Osteoblast (primary cell): ENCODE measurements at regions not wholly inside any gene's neighbourhood (a gene's known extent, or its start where the extent isn't known, plus 50 kb on each side); places are given as distances from the start of the nearest gene placed in this dataset.

Experiments used
- DNase-seq: peaks from one replicate; pipeline ENCODE4 v3.0.0; 2011; ENCODE audit warnings: low spot score, mixed read lengths; ENCODE audit not compliant: insufficient read length; ENCODE audit errors: missing footprints
- H2AFZ ChIP-seq: 2 replicates; pipeline ENCODE4 v1.6.0; 2011; ENCODE audit warnings: mild to moderate bottlenecking, low read length
- H3K27ac ChIP-seq: 2 replicates; pipeline ENCODE4 v1.5.1; 2011; ENCODE audit warnings: mild to moderate bottlenecking, low read depth, low read length, moderate library complexity
- H3K27me3 ChIP-seq: 2 replicates; pipeline ENCODE4 v1.6.0; 2012; ENCODE audit warnings: mild to moderate bottlenecking, control low read depth, inconsistent platforms, low read length, moderate library complexity; ENCODE audit not compliant: insufficient read depth
- H3K36me3 ChIP-seq: 2 replicates; pipeline ENCODE4 v1.5.1; 2011; ENCODE audit warnings: mild to moderate bottlenecking, low read length, control low read depth, moderate library complexity; ENCODE audit not compliant: insufficient read depth
- H3K4me1 ChIP-seq: 2 replicates; pipeline ENCODE4 v1.5.1; 2011; ENCODE audit warnings: mild to moderate bottlenecking, low read length, control low read depth, moderate library complexity; ENCODE audit not compliant: insufficient read depth
- H3K4me2 ChIP-seq: 2 replicates; pipeline ENCODE4 v1.6.0; 2011; ENCODE audit warnings: mild to moderate bottlenecking, low read length; ENCODE audit not compliant: insufficient read depth
- H3K4me3 ChIP-seq: fragments of 200-600 bp; sonication (generic); 3 replicates; pipeline ENCODE4 v1.5.1; 2012; ENCODE audit warnings: mild to moderate bottlenecking, low read length, inconsistent platforms; ENCODE audit not compliant: insufficient read depth
- H3K79me2 ChIP-seq: 2 replicates; pipeline ENCODE4 v1.6.0; 2012; ENCODE audit warnings: mild to moderate bottlenecking, low read length, control low read depth, inconsistent platforms; ENCODE audit not compliant: insufficient read depth
- H3K9me3 ChIP-seq: 2 replicates; pipeline ENCODE4 v1.5.1; 2011; ENCODE audit warnings: low read depth, low read length, control low read depth
- H4K20me1 ChIP-seq: 2 replicates; pipeline ENCODE4 v1.6.0; 2012; ENCODE audit warnings: mild to moderate bottlenecking, low read length, control low read depth; ENCODE audit not compliant: insufficient read depth
- TF ChIP-seq, protein P1 (sequence below): IDR thresholded peaks from 2 replicates; pipeline ENCODE4 v1.5.1; 2011; ENCODE audit warnings: mild to moderate bottlenecking, low read depth, low read length, moderate library complexity; ENCODE audit errors: extremely low read depth

DNA sequence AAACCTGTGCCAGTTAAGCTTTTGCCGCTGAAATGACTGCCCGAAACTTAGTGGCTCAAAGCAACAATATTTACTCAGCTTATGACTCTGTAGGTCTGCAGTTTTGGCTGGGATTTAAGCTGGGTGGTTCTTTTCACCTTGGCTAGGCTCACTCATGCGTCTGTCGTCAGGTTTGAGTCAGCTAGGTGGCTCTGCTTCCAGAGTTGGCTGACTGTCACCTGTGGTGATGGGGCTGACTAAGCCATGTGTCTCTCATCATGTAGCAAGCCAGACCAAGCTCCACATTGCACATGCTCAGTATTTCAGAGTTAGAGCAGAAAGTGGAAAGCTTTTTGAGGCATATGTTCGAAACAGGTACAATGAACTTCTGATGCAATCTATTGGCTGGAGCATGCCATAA is 354.8 kb downstream of the MEIS1 start:
- Histone ChIP-seq H3K27ac (no peak overlapping the region), H3K27me3 (no peaks in the 10 kb centered on the region), H3K4me1 (no peaks in the 10 kb centered on the region), H3K79me2 (no peaks in the 10 kb centered on the region), H2AFZ (no peak overlapping the region), H3K9me3 (no peaks in the 10 kb centered on the region), H3K36me3 (no peaks in the 10 kb centered on the region), H3K4me3 (no peak overlapping the region), H3K4me2 (no peak overlapping the region), H4K20me1 (no peaks in the 10 kb centered on the region)
- DNase-seq, result no peak
- TF ChIP-seq, protein P1, sequence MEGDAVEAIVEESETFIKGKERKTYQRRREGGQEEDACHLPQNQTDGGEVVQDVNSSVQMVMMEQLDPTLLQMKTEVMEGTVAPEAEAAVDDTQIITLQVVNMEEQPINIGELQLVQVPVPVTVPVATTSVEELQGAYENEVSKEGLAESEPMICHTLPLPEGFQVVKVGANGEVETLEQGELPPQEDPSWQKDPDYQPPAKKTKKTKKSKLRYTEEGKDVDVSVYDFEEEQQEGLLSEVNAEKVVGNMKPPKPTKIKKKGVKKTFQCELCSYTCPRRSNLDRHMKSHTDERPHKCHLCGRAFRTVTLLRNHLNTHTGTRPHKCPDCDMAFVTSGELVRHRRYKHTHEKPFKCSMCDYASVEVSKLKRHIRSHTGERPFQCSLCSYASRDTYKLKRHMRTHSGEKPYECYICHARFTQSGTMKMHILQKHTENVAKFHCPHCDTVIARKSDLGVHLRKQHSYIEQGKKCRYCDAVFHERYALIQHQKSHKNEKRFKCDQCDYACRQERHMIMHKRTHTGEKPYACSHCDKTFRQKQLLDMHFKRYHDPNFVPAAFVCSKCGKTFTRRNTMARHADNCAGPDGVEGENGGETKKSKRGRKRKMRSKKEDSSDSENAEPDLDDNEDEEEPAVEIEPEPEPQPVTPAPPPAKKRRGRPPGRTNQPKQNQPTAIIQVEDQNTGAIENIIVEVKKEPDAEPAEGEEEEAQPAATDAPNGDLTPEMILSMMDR, result no peak

DNA sequence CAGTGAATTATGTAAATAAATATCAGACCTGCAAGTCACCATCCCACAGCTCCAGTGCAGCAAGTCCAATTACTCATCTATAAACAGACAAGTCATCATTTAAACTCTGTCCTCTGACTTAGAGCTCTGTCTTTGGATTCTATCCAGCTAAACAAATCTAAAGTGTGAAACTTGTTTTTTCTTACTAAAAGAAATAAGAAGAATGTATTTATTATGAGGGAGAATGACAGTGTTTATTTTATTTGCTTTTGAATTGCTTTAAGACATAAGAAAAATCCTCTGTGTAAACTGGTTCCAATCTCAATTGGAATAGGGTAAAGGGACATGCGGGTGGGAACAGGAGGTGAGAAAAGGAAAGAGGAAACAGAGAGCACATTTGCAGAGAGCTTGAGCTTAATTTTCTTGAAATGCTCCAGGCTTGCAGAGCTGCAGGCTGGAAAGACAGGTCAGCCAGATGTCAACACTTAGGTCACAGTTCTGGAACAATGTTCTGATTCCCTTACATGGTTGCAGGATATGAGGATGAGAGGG is 355.8 kb downstream of the MEIS1 start:
- Histone ChIP-seq H3K4me3 (no peak overlapping the region), H3K27me3 (no peaks in the 10 kb centered on the region), H4K20me1 (no peaks in the 10 kb centered on the region), H3K4me2 (no peak overlapping the region), H3K4me1 (no peaks in the 10 kb centered on the region), H3K36me3 (no peaks in the 10 kb centered on the region), H3K9me3 (no peaks in the 10 kb centered on the region), H2AFZ (no peak overlapping the region), H3K79me2 (no peaks in the 10 kb centered on the region), H3K27ac (no peak overlapping the region)
- no peak for DNase-seq
- TF ChIP-seq, protein P1, result no peak

GRCh38 chr2:66794070-66794469 is 359.1 kb downstream of the MEIS1 start:
- Histone ChIP-seq H3K4me3 (no peak overlapping the region), H3K27ac (no peak overlapping the region), H3K9me3 (no peaks in the 10 kb centered on the region), H3K36me3 (no peaks in the 10 kb centered on the region), H3K4me1 (no peaks in the 10 kb centered on the region), H3K27me3 (no peaks in the 10 kb centered on the region), H3K4me2 (no peak overlapping the region), H2AFZ (no peak overlapping the region), H4K20me1 (no peaks in the 10 kb centered on the region), H3K79me2 (no peaks in the 10 kb centered on the region)
- DNase-seq, result no peak
- TF ChIP-seq, protein P1, result no peak

GRCh38 chr2:66794551-66794950 is 359.6 kb downstream of the MEIS1 start:
- Histone ChIP-seq H3K27ac (no peak overlapping the region), H2AFZ (no peak overlapping the region), H3K79me2 (no peaks in the 10 kb centered on the region), H3K4me1 (no peaks in the 10 kb centered on the region), H3K27me3 (no peaks in the 10 kb centered on the region), H4K20me1 (no peaks in the 10 kb centered on the region), H3K9me3 (no peaks in the 10 kb centered on the region), H3K36me3 (no peaks in the 10 kb centered on the region), H3K4me3 (no peak overlapping the region), H3K4me2 (no peak overlapping the region)
- DNase-seq, result no peak
- TF ChIP-seq, protein P1, result no peak
